GM19351 (cell line): ENCODE measurements at regions not wholly inside any gene's neighbourhood (a gene's known extent, or its start where the extent isn't known, plus 50 kb on each side); places are given as distances from the start of the nearest gene placed in this dataset.
A peak's percentile ranks its signal among the peaks of the same experiment; 100 is the strongest.

Experiments
- ATAC-seq: cut with Tn5 transposase; IDR thresholded peaks from one replicate; pipeline ENCODE4 v1.9.1; 2021; ENCODE audit warnings: mild to moderate bottlenecking, moderate library complexity; ENCODE audit not compliant: unreplicated experiment

GRCh38 chr9:107949061-107949460 is 459.5 kb upstream of the KLF4 start:
- ATAC-seq, result no peak

- no peak for ATAC-seq
These were observed 459.0 kb upstream of the KLF4 start for GRCh38 chr9:107948601-107949000.

- no peak for ATAC-seq
These were observed 458.5 kb upstream of the KLF4 start for GRCh38 chr9:107948086-107948485.

- ATAC-seq, result no peak
These were observed 457.0 kb upstream of the KLF4 start for GRCh38 chr9:107946364-107947141.

DNA sequence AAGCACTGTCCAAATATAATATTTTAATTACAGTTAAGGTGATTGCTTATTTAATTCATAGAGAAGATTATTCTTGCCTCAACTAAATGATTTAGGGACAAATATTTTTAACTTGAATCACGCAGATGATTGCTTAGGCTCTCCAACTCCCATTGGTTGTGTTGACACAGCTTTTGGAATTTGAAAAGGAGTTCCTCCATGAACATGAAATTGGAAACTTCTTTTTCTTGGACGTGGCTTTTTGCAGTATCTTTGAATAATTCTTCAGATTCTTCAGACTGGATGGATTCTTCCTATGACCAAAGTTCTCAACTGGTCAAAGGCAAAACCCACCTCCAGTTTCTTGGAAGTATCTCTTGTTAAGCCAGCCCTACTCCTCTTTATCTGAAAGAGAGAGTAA is 456.4 kb upstream of the KLF4 start:
- no peak for ATAC-seq

DNA sequence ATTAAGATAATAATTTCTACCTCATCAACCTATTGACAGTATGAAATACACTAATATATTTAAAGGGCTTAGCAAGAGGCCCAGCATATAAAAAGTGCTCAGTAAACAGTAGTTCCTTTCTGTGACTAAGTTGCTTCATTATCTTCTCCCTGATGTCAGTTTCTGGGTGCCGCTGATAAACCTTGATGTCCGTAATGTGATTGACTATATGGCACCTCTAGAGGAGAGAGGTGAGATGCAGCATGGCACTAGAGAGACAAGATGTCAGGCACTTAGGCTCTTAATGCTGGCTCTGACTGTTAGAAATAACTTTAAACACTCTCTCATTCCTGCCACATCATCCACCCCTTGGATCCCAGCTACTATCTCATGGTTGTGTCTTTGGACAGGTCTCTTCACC is 455.9 kb upstream of the KLF4 start:
- ATAC-seq, result no peak

DNA sequence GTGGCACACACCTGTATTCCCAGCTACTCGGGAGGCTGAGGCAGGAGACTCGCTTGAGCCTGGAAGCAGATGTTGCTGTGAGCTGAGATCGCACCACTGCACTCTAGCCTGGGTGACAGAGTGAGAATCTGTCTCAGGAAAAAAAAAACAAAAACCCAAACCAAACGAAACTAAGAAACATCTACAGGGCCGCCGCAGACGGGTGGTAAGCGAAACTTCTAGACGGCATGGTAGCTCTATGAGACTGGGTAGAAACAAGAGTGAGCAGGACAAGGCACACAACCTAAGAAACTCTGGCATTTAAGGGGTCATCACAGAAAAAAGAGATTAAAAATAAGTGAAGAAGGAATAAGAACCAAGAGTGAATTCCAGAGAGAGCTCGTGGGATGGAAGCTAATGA is 454.8 kb upstream of the KLF4 start:
- no peak for ATAC-seq

GRCh38 chr9:107943901-107944300 is 454.3 kb upstream of the KLF4 start:
- no peak for ATAC-seq

GRCh38 chr9:107942856-107943255 is 453.3 kb upstream of the KLF4 start:
- ATAC-seq, result peak; percentile 47

DNA sequence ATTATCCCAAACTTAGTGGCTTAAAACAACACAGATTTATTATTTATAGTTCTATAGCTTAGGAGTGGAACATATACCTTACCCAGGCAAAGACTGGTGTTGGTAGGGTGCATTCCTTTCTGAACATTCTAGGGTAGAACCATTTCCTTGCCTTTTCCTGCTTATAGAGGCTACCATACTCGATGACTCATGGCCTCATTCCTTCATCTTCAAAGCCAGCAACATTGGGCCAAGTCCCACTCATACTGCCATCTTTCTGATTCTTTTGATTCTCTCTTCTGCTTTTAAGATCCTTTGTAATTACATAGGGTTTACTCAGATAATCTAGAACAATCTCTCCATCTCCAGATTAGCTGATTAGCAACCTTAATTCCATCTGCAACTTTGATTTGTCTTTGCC is 452.7 kb upstream of the KLF4 start:
- no peak for ATAC-seq

DNA sequence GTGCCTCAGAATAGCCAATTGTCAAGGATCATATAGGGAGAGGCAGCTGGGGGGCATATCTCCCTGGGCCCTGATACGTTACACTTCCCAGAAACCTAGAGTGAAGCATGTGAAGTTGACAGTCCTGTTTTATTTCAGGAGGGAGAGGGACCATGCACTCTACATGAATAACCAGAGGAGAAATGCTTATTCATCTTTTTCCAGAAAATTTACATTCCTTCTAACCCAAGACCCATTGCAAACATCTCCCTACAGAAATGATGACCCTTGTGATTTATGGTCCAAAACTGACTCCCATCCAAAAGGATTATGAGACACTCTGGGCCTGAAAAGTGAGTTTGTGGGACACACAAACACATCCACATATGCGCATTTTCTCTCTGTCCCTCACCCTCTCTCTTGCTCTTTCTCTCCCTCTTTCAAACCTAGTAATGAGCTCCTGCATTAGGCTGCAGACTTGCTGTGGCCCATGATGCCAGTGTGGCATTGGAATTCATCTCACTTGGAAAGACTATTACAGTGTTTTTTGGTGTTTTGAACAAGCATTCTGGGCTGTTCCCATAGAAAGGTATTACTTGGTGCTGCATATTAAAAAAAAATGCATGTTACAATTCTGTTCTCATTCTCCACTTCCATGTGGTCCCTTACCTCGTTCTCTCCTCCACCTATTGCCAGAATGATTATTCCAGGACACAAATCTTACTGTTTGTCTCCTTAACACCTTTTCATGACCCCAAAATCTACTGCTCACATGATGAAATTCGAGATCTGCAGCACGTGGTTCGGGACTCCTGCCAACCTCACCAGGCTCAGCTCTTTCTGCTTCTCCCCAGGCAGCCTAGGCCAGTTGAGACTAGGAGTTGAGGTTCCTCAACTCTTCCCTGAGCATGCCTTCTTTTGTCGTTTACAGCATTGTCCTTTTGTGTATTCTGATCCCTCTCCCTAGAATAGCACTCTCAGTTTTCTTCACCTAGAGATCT is 451.3 kb upstream of the KLF4 start:
- ATAC-seq, result no peak

DNA sequence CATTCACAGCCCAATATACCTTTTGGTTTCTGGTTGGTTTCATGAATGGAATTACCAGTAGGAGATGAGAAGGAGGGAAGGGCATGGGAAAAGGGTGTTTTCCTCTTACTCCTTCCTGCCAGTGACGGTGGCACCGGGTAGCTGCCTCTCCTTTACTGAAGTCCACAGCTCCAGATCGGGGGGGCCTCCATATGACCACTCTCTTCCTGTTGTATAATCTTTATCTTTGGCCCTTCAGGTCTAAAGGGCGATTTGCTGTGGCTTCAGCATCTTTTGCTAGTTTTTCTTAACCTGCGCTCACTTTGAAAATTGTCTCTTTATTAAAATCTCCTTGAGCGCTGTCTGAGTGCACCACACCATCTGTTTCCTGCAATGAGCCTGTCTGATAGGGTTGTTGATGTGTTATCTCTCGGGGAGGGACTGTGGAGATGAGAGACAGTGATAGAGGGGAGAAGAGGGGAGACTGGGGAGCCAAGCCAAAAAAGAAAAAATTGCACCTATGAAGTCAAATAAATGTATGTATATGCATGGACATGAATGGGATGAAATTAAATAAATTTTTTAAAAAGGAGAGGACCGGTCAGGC is 449.3 kb upstream of the KLF4 start:
- ATAC-seq, result no peak

- no peak for ATAC-seq
These were observed 446.4 kb upstream of the KLF4 start for GRCh38 chr9:107935931-107936330.

DNA sequence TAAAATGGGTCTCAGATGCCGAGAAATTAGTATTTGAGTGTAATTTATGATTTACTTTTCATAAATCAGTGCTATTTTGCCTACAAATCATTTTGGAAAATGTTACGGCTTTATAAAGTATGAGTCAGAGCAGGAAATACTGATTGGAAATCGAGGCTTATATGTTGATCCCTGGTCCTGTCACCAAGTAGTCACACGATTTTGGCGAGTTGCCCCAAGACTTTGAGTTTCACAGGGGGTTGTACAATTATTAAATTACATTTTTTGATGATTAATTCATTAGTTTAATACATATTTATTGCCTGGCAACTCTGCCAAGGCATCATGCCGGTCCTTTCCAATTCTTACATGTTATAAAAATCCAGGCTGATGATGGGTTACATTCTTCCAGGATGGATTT is 443.9 kb upstream of the KLF4 start:
- ATAC-seq, result no peak

DNA sequence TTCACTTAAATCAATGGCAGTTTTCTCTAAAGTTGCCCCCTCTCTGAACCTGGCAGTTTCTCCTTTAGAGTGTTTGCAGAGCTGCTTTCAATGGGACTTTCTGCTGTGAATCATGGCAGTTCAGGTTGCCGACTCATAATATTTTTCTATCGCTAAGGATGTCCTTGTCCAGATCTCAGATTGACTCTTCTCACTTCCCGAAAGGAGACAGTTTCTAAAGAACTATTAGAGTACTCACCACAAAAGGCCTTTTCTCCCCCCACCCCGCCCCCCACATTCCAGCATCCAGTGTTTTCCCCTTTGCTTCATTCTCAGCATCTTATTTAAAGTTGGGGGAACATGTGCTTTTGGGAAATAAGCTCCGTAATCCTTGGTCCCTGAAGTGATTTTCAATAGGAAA is 443.5 kb upstream of the KLF4 start:
- no peak for ATAC-seq

- no peak for ATAC-seq
These were observed 443.0 kb upstream of the KLF4 start for GRCh38 chr9:107932601-107933000.

- no peak for ATAC-seq
These were observed 442.5 kb upstream of the KLF4 start for GRCh38 chr9:107932046-107932445.

DNA sequence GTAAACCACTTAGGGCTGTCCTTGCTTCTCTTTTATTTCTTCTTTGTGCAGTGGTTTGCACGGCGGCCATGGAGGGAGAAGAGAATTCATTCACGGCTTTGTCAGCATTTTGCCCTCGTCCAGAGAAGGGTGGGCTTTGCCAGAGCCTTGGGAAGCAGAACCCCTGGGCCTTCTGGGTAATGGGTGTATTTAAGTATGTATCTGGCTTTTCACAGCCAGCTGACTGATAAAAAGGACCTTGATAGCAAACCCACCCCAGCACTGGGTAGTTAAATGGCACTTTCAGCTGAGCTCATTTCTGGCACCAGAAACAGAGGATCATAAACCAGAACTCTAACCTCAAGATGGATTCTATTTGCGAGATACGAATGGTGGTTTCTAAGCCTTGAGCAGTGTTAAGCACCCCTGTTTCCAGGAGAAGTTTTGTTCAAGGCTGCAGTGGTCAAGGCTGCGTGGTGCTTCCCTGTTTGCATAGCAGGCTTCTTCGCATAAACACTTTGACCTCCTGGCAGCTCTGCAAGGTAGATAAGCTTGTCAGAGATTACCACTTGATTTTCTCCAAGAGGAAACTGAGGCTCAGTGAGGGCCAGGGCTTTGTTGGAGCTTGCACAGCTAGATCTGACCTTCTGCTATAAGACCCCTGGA is 441.6 kb upstream of the KLF4 start:
- ATAC-seq, result no peak

GRCh38 chr9:107929443-107929842 is 439.9 kb upstream of the KLF4 start:
- no peak for ATAC-seq

GRCh38 chr9:107928701-107929371 is 439.3 kb upstream of the KLF4 start:
- no peak for ATAC-seq

- ATAC-seq, result no peak
These were observed 437.7 kb upstream of the KLF4 start for GRCh38 chr9:107927276-107927675.
